ENCODE measurements at regions not wholly inside any gene's neighbourhood (a gene's known extent, or its start where the extent isn't known, plus 50 kb on each side); places are given as distances from the start of the nearest gene placed in this dataset.

DNA sequence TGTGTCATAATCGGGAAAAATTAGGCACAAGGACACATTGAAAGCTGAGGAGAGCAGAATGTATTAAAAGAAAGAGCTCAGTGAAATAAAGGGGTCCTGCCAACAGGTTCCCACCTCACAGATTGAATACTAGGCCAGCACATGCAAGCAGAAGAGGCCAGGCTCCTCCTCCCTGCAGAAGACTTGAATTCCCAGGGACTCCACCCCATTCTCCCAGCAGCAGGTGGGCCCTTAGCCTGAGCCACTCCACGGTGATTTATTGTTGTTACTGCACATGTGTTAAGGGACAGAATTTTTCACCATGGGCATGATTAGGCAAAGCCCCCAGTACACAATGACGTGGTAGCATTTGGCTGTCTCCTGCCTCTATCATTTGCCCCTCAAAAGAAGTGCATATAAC, 1844.7 kb downstream of the NCAM2 start:
- no peak for FAIRE-seq
- WGBS (ENCODE audit: missing lambda C conversion rate): 0% methylated on average over 1 of the region's 3 CpGs
- ChIA-PET CTCF (no interaction called here), POLR2A (no interaction called here)
- H3K4me2 ChIP-seq: no peak overlapping the region
- ATAC-seq: no peak
- H3K9me3 ChIP-seq: no peaks in the 10 kb centered on the region
- no peak overlapping the region for H3K27ac ChIP-seq
- no peak for DNase-seq (ENCODE audit: low read depth in 1 of 2, low spot score in 1 of 2)
- H3K4me1 ChIP-seq: no peaks in the 10 kb centered on the region
- TF ChIP-seq, protein P1, sequence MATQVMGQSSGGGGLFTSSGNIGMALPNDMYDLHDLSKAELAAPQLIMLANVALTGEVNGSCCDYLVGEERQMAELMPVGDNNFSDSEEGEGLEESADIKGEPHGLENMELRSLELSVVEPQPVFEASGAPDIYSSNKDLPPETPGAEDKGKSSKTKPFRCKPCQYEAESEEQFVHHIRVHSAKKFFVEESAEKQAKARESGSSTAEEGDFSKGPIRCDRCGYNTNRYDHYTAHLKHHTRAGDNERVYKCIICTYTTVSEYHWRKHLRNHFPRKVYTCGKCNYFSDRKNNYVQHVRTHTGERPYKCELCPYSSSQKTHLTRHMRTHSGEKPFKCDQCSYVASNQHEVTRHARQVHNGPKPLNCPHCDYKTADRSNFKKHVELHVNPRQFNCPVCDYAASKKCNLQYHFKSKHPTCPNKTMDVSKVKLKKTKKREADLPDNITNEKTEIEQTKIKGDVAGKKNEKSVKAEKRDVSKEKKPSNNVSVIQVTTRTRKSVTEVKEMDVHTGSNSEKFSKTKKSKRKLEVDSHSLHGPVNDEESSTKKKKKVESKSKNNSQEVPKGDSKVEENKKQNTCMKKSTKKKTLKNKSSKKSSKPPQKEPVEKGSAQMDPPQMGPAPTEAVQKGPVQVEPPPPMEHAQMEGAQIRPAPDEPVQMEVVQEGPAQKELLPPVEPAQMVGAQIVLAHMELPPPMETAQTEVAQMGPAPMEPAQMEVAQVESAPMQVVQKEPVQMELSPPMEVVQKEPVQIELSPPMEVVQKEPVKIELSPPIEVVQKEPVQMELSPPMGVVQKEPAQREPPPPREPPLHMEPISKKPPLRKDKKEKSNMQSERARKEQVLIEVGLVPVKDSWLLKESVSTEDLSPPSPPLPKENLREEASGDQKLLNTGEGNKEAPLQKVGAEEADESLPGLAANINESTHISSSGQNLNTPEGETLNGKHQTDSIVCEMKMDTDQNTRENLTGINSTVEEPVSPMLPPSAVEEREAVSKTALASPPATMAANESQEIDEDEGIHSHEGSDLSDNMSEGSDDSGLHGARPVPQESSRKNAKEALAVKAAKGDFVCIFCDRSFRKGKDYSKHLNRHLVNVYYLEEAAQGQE (IDR thresholded peaks at IDR 0.05): no peak
- TF ChIP-seq MAFK (IDR thresholded peaks at IDR 0.05; ENCODE audit: partially characterized antibody) (no peak), TFCP2L1 (CRISPR knock-in tag; IDR thresholded peaks at IDR 0.05) (no peak), NPAS2 (CRISPR knock-in tag; IDR thresholded peaks at IDR 0.05; ENCODE audit: borderline replicate concordance) (no peak), ZSCAN20 (CRISPR knock-in tag; IDR thresholded peaks at IDR 0.05) (no peak), RFX5 (IDR thresholded peaks at IDR 0.05) (no peak), JUN (IDR thresholded peaks at IDR 0.05) (no peak), JUNB (IDR thresholded peaks at IDR 0.05) (no peak), RARB (CRISPR knock-in tag; IDR thresholded peaks at IDR 0.05) (no peak), ZFP36 (IDR thresholded peaks at IDR 0.05; ENCODE audit: borderline replicate concordance, partially characterized antibody) (no peak), RNF2 (IDR thresholded peaks at IDR 0.05; ENCODE audit: borderline replicate concordance, low read depth) (no peak), CEBPB (IDR thresholded peaks at IDR 0.05) (no peak)
- TF ChIP-seq, protein P2, sequence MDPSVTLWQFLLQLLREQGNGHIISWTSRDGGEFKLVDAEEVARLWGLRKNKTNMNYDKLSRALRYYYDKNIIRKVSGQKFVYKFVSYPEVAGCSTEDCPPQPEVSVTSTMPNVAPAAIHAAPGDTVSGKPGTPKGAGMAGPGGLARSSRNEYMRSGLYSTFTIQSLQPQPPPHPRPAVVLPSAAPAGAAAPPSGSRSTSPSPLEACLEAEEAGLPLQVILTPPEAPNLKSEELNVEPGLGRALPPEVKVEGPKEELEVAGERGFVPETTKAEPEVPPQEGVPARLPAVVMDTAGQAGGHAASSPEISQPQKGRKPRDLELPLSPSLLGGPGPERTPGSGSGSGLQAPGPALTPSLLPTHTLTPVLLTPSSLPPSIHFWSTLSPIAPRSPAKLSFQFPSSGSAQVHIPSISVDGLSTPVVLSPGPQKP (IDR thresholded peaks at IDR 0.05; ENCODE audit: low read depth, low read length): no peak
- H3K4me3 ChIP-seq: no peak overlapping the region

DNA sequence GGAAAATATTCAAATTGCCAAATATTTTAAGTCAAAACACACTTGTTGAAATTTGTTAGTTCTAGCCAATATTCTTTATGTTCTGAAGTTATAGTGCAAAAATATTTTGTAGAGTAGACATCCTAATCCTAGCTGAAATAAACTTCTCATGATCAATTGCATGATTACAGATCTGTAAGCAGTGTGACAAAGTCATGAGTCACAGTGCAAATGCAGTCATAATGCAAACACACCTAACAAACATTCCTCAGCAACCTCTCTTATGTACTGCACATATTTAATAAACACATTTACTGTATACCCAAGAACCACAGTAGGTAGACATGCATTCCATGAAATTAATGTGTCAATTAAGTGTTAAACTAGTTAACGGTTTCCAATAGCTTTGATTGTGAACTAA, 1857.4 kb downstream of the NCAM2 start:
- Histone ChIP-seq H3K4me1 (no peaks in the 10 kb centered on the region), H3K27ac (no peak overlapping the region), H3K4me2 (no peak overlapping the region), H3K4me3 (no peak overlapping the region), H3K9me3 (no peaks in the 10 kb centered on the region)
- 5% methylated on average over 1 of the region's 1 CpG for WGBS (ENCODE audit: missing lambda C conversion rate)
- ATAC-seq (no peak), FAIRE-seq (no peak), DNase-seq (ENCODE audit: low read depth in 1 of 2, low spot score in 1 of 2) (no peak)
- ChIA-PET POLR2A (no interaction called here), CTCF (no interaction called here)
- TF ChIP-seq PHF8 (IDR thresholded peaks at IDR 0.05; ENCODE audit: borderline replicate concordance, low read depth): no peak
- TF ChIP-seq SREBF2 (IDR thresholded peaks at IDR 0.05): no peak
- no peak for TF ChIP-seq NR3C1 (IDR thresholded peaks at IDR 0.05)
- TF ChIP-seq HEYL (CRISPR knock-in tag; IDR thresholded peaks at IDR 0.05): no peak
- no peak for TF ChIP-seq BHLHE40 (IDR thresholded peaks at IDR 0.05; ENCODE audit: low read depth, low read length)
- no peak for TF ChIP-seq POLR2AphosphoS2 (conservative IDR thresholded peaks at IDR 0.05; ENCODE audit: low read length)
- TF ChIP-seq MAFK (IDR thresholded peaks at IDR 0.05; ENCODE audit: partially characterized antibody): no peak
- no peak for TF ChIP-seq JUNB (IDR thresholded peaks at IDR 0.05)
- no peak for TF ChIP-seq NFE2L2 (conservative IDR thresholded peaks at IDR 0.05; ENCODE audit: low read length)
- TF ChIP-seq ZFP36 (IDR thresholded peaks at IDR 0.05; ENCODE audit: borderline replicate concordance, partially characterized antibody): no peak
- TF ChIP-seq, protein P3, sequence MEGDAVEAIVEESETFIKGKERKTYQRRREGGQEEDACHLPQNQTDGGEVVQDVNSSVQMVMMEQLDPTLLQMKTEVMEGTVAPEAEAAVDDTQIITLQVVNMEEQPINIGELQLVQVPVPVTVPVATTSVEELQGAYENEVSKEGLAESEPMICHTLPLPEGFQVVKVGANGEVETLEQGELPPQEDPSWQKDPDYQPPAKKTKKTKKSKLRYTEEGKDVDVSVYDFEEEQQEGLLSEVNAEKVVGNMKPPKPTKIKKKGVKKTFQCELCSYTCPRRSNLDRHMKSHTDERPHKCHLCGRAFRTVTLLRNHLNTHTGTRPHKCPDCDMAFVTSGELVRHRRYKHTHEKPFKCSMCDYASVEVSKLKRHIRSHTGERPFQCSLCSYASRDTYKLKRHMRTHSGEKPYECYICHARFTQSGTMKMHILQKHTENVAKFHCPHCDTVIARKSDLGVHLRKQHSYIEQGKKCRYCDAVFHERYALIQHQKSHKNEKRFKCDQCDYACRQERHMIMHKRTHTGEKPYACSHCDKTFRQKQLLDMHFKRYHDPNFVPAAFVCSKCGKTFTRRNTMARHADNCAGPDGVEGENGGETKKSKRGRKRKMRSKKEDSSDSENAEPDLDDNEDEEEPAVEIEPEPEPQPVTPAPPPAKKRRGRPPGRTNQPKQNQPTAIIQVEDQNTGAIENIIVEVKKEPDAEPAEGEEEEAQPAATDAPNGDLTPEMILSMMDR (IDR thresholded peaks at IDR 0.05): no peak
- TF ChIP-seq EHF (CRISPR knock-in tag; IDR thresholded peaks at IDR 0.05): no peak
- TF ChIP-seq JUN (IDR thresholded peaks at IDR 0.05): no peak
- no peak for TF ChIP-seq ESRRA (IDR thresholded peaks at IDR 0.05; ENCODE audit: borderline replicate concordance, low read length)
- TF ChIP-seq HOXA7 (CRISPR knock-in tag; IDR thresholded peaks at IDR 0.05): no peak
- no peak for TF ChIP-seq CHD4 (IDR thresholded peaks at IDR 0.05; ENCODE audit: borderline replicate concordance)
- no peak for TF ChIP-seq RARB (CRISPR knock-in tag; IDR thresholded peaks at IDR 0.05)
- TF ChIP-seq KDM5A (IDR thresholded peaks at IDR 0.05): no peak
- TF ChIP-seq SMC3 (IDR thresholded peaks at IDR 0.05): no peak
- no peak for TF ChIP-seq FOXS1 (CRISPR knock-in tag; IDR thresholded peaks at IDR 0.05)
